DND-41 (cell line): ENCODE measurements at regions not wholly inside any gene's neighbourhood (a gene's known extent, or its start where the extent isn't known, plus 50 kb on each side); places are given as distances from the start of the nearest gene placed in this dataset.

Experiments
- EZH2 ChIP-seq: IDR thresholded peaks from 3 replicates; pipeline ENCODE4 v1.6.1; 2012; ENCODE audit warnings: borderline replicate concordance, low read depth, mild to moderate bottlenecking, moderate library complexity, low read length, inconsistent platforms; ENCODE audit not compliant: severe bottlenecking
- TF ChIP-seq, protein P1 (sequence below): IDR thresholded peaks from 2 replicates; pipeline ENCODE4 v1.5.1; 2012; ENCODE audit warnings: borderline replicate concordance, low read length, moderate library complexity, mild to moderate bottlenecking; ENCODE audit not compliant: poor library complexity, severe bottlenecking; ENCODE audit errors: extremely low read depth

GRCh38 chr7:15140431-15140830, 237.9 kb upstream of the DGKB start:
- TF ChIP-seq, protein P1, sequence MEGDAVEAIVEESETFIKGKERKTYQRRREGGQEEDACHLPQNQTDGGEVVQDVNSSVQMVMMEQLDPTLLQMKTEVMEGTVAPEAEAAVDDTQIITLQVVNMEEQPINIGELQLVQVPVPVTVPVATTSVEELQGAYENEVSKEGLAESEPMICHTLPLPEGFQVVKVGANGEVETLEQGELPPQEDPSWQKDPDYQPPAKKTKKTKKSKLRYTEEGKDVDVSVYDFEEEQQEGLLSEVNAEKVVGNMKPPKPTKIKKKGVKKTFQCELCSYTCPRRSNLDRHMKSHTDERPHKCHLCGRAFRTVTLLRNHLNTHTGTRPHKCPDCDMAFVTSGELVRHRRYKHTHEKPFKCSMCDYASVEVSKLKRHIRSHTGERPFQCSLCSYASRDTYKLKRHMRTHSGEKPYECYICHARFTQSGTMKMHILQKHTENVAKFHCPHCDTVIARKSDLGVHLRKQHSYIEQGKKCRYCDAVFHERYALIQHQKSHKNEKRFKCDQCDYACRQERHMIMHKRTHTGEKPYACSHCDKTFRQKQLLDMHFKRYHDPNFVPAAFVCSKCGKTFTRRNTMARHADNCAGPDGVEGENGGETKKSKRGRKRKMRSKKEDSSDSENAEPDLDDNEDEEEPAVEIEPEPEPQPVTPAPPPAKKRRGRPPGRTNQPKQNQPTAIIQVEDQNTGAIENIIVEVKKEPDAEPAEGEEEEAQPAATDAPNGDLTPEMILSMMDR: no peak
- TF ChIP-seq EZH2: no peak
